Thoracic aorta (tissue), 2 donors: ENCODE measurements at regions not wholly inside any gene's neighbourhood (a gene's known extent, or its start where the extent isn't known, plus 50 kb on each side); places are given as distances from the start of the nearest gene placed in this dataset.

Experiments used
- ATAC-seq: fragments of 150-250 bp; one replicate; pipeline ENCODE4 v1.8.0; 2017; ENCODE audit warnings: low read depth; ENCODE audit not compliant: insufficient number of reproducible peaks, low FRiP score
- DNase-seq: peaks from one replicate; pipeline ENCODE4 v3.0.0-alpha.2; 2020; ENCODE audit warnings: low spot score
- H3K27ac ChIP-seq, 2 donors: fragments of 200-600 bp; sonication (generic); 1 replicate in 1 of 2; 2 replicates in 1 of 2; pipeline ENCODE4 v1.5.1; 2016; ENCODE audit warnings: mild to moderate bottlenecking in 2 of 2, moderate library complexity in 2 of 2
- H3K27me3 ChIP-seq: fragments of 200-600 bp; sonication (generic); replicated peaks from 2 replicates; pipeline ENCODE4 v1.6.0; 2016; ENCODE audit warnings: mild to moderate bottlenecking; ENCODE audit not compliant: insufficient read depth
- H3K36me3 ChIP-seq: fragments of 200-600 bp; sonication (generic); one replicate; pipeline ENCODE4 v1.5.1; 2016
- H3K4me1 ChIP-seq, 2 donors: fragments of 200-600 bp; sonication (generic); 1 replicate in 1 of 2; 2 replicates in 1 of 2; pipeline versions ENCODE4 v1.5.1 to v1.6.0; 2016; ENCODE audit warnings: low read depth in 2 of 2, mild to moderate bottlenecking in 1 of 2; ENCODE audit not compliant: control insufficient read depth in 1 of 2
- H3K4me3 ChIP-seq: fragments of 200-600 bp; sonication (generic); 2 replicates; pipeline ENCODE4 v1.5.1; 2016; ENCODE audit warnings: mild to moderate bottlenecking
- H3K9me3 ChIP-seq: fragments of 200-600 bp; sonication (generic); 2 replicates; pipeline ENCODE4 v1.5.1; 2016
- CTCF ChIP-seq: fragments of 200-600 bp; sonication (generic); IDR thresholded peaks from one replicate; pipeline ENCODE4 v1.5.1; 2019; ENCODE audit warnings: antibody characterized with exemption

- DNase-seq (no peak), ATAC-seq (no peak)
- H3K4me3 ChIP-seq = no peak overlapping the region
- no peaks in the 10 kb centered on the region for H3K9me3 ChIP-seq
- no peak for TF ChIP-seq CTCF
- no peaks in the 10 kb centered on the region for H3K4me1 ChIP-seq
- H3K36me3 ChIP-seq = no peaks in the 10 kb centered on the region
- H3K27ac ChIP-seq = no peak overlapping the region
- H3K27me3 ChIP-seq = no peaks in the 10 kb centered on the region
Observed at GRCh38 chr7:36006636-36007229, 146.3 kb upstream of the EEPD1 start.

- no peak overlapping the region for H3K4me3 ChIP-seq
- no peak overlapping the region for H3K27ac ChIP-seq
- H3K36me3 ChIP-seq = no peaks in the 10 kb centered on the region
- ATAC-seq (no peak), DNase-seq (no peak)
- H3K9me3 ChIP-seq = no peaks in the 10 kb centered on the region
- no peaks in the 10 kb centered on the region for H3K4me1 ChIP-seq
- no peak for TF ChIP-seq CTCF
- H3K27me3 ChIP-seq = no peaks in the 10 kb centered on the region
Observed at GRCh38 chr7:36010656-36011587, 142.1 kb upstream of the EEPD1 start.

- H3K27ac ChIP-seq = no peak overlapping the region
- no peaks in the 10 kb centered on the region for H3K9me3 ChIP-seq
- H3K27me3 ChIP-seq = no peaks in the 10 kb centered on the region
- DNase-seq (no peak), ATAC-seq (no peak)
- H3K4me3 ChIP-seq = no peak overlapping the region
- no peaks in the 10 kb centered on the region for H3K4me1 ChIP-seq
- no peaks in the 10 kb centered on the region for H3K36me3 ChIP-seq
- TF ChIP-seq CTCF = no peak
Observed at GRCh38 chr7:36011588-36011965, 141.5 kb upstream of the EEPD1 start.

- ATAC-seq (no peak), DNase-seq (no peak)
- H3K27ac ChIP-seq = no peak overlapping the region
- H3K36me3 ChIP-seq = no peaks in the 10 kb centered on the region
- H3K4me1 ChIP-seq = no peaks in the 10 kb centered on the region
- TF ChIP-seq CTCF = no peak
- no peaks in the 10 kb centered on the region for H3K9me3 ChIP-seq
- H3K4me3 ChIP-seq = no peak overlapping the region
- H3K27me3 ChIP-seq = no peaks in the 10 kb centered on the region
Observed at GRCh38 chr7:36013246-36014014, 139.6 kb upstream of the EEPD1 start.

GRCh38 chr7:36014961-36015360 is 138.1 kb upstream of the EEPD1 start:
- H3K27ac ChIP-seq = no peak overlapping the region
- no peaks in the 10 kb centered on the region for H3K36me3 ChIP-seq
- no peaks in the 10 kb centered on the region for H3K9me3 ChIP-seq
- TF ChIP-seq CTCF = no peak
- peaks cover 0 to 1% of the 10 kb centered on the region in 2 donors for H3K4me1 ChIP-seq
- no peak overlapping the region for H3K4me3 ChIP-seq
- no peaks in the 10 kb centered on the region for H3K27me3 ChIP-seq
- ATAC-seq = no peak
- no peak for DNase-seq
